Stimulated activated naive B cell treated with anti-CD40 and anti-IgM and Interleukin-4, amounts not matched to agents 10 μg/mL and 1 μg/mL and 100 μg/mL, for 72 hours (primary cell): ENCODE measurements at regions not wholly inside any gene's neighbourhood (a gene's known extent, or its start where the extent isn't known, plus 50 kb on each side); places are given as distances from the start of the nearest gene placed in this dataset.

Experiments
- ATAC-seq, 2 donors: fragments of 150-1000 bp; cut with Tn5 transposase; replicated peaks; 2 replicates each; pipeline ENCODE4 v1.10.0; 2021; ENCODE audit warnings: moderate library complexity in 1 of 2
- DNase-seq: peaks from one replicate; pipeline ENCODE4 v3.0.0; 2021
- H3K27ac Mint-ChIP-seq: one replicate; pipeline ENCODE4 v1.8.0; 2022; ENCODE audit warnings: mild to moderate bottlenecking, mixed read lengths
- H3K27me3 Mint-ChIP-seq, 2 donors: one replicate each; pipeline ENCODE4 v1.8.0; 2022; ENCODE audit warnings: mixed read lengths in 2 of 2
- H3K36me3 Mint-ChIP-seq, 2 donors: one replicate each; pipeline ENCODE4 v1.8.0; 2022; ENCODE audit warnings: mixed read lengths in 2 of 2, mild to moderate bottlenecking in 1 of 2
- H3K4me1 Mint-ChIP-seq, 2 donors: one replicate each; pipeline ENCODE4 v1.8.0; 2022; ENCODE audit warnings: mixed read lengths in 2 of 2, mild to moderate bottlenecking in 1 of 2
- H3K4me3 Mint-ChIP-seq, 2 donors: one replicate each; pipeline ENCODE4 v1.8.0; 2022; ENCODE audit warnings: mild to moderate bottlenecking in 2 of 2, mixed read lengths in 2 of 2, moderate library complexity in 1 of 2
- H3K9me3 Mint-ChIP-seq, 2 donors: one replicate each; pipeline ENCODE4 v1.8.0; 2022; ENCODE audit warnings: mixed read lengths in 2 of 2, mild to moderate bottlenecking in 1 of 2

- Mint-ChIP-seq H3K4me1 (no peaks in the 10 kb centered on the region), H3K9me3 (no peaks in the 10 kb centered on the region), H3K4me3 (no peak overlapping the region), H3K36me3 (no peaks in the 10 kb centered on the region), H3K27me3 (peaks cover 0 to 6% of the 10 kb centered on the region in 2 donors), H3K27ac (no peak overlapping the region)
- DNase-seq (no peak), ATAC-seq (no peak)
Observed at GRCh38 chr4:11724731-11725130, 296.0 kb upstream of the HS3ST1 start.

DNA sequence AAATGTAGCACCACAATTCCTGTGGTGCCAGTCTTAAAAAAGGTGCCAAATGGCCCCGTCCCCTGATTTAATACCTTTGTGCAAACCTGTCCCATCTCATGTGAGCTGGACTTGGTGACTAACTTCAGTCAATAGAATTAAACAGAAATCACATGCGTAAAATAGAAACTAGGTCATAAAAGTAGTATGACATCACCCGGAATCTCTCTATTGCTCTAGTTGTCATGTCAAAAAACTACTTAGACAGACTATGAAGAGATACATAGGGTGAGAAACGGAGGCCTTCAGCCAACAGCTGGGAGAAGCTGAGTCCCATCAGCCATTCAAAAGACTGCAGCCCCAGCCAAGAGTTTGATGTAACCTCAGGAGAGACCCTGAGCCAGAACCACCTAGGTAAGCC is 293.5 kb upstream of the HS3ST1 start:
- Mint-ChIP-seq H3K4me3 (no peak overlapping the region), H3K4me1 (no peaks in the 10 kb centered on the region), H3K27ac (no peak overlapping the region), H3K36me3 (peaks cover 0 to 2% of the 10 kb centered on the region in 2 donors), H3K9me3 (peaks cover 3 to 4% of the 10 kb centered on the region in 2 donors), H3K27me3 (peaks cover 5 to 11% of the 10 kb centered on the region in 2 donors)
- ATAC-seq (no peak), DNase-seq (no peak)

GRCh38 chr4:11720292-11720691 is 291.6 kb upstream of the HS3ST1 start:
- no peak overlapping the region for H3K27ac Mint-ChIP-seq
- no peaks in the 10 kb centered on the region for H3K4me1 Mint-ChIP-seq

GRCh38 chr4:11719879-11720278 is 291.2 kb upstream of the HS3ST1 start:
- H3K4me3 Mint-ChIP-seq, result no peak overlapping the region
- H3K27me3 Mint-ChIP-seq, result peaks cover 5 to 11% of the 10 kb centered on the region in 2 donors
- H3K9me3 Mint-ChIP-seq, result peaks cover 3 to 4% of the 10 kb centered on the region in 2 donors
- no peak for DNase-seq
- no peak for ATAC-seq
- no peaks in the 10 kb centered on the region for H3K4me1 Mint-ChIP-seq
- peaks cover 0 to 2% of the 10 kb centered on the region in 2 donors for H3K36me3 Mint-ChIP-seq
- no peak overlapping the region for H3K27ac Mint-ChIP-seq

More at GRCh38 chr4:11720292-11720691, 291.6 kb upstream of the HS3ST1 start:
- ATAC-seq, result peak in 1 of 2 donors; percentile 52
- Mint-ChIP-seq H3K27me3 (peaks cover 5 to 11% of the 10 kb centered on the region in 2 donors), H3K9me3 (peaks cover 3 to 4% of the 10 kb centered on the region in 2 donors), H3K4me3 (no peak overlapping the region), H3K36me3 (peaks cover 0 to 2% of the 10 kb centered on the region in 2 donors)
- no peak for DNase-seq

GRCh38 chr4:11715753-11716521 is 287.2 kb upstream of the HS3ST1 start:
- Mint-ChIP-seq H3K36me3 (peaks cover 0 to 2% of the 10 kb centered on the region in 2 donors), H3K27me3 (peaks cover 7 to 9% of the 10 kb centered on the region in 2 donors), H3K4me3 (no peak overlapping the region), H3K27ac (no peak overlapping the region), H3K9me3 (peaks cover 3 to 4% of the 10 kb centered on the region in 2 donors), H3K4me1 (no peaks in the 10 kb centered on the region)
- ATAC-seq (no peak), DNase-seq (no peak)

DNA sequence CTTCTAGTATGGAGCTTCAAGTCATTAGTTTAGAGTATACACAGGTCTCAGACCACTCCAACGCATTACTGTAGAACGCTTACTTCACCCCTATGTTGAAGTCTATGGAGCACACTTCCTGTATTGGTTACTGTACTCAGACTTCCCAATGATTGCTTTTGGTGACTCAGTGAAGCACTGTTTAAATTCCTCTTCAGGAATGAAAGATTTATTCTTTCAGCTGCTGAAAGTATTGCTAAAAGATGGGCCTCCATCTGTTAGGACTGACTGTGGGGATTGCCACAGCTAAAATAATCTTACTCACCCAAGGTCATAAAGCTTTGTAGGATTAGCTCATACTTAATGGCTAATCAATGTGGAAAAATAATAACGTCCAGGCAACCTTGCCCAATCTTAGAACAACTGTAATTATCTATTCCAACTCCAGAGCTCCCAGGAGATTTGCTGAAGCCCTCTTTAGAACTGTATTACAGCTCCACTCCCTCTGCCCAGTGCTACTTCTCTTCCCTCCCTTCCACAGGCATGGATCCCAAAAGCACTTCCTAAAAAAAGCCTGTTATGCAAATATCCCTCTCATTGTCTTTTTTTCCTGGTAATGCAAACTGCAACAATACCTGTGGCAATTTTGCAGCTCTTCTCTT is 281.9 kb upstream of the HS3ST1 start:
- DNase-seq (no peak), ATAC-seq (no peak)
- Mint-ChIP-seq H3K27me3 (peaks cover 14 to 18% of the 10 kb centered on the region in 2 donors), H3K36me3 (no peaks in the 10 kb centered on the region), H3K9me3 (peaks cover 0 to 9% of the 10 kb centered on the region in 2 donors), H3K27ac (no peak overlapping the region), H3K4me1 (no peaks in the 10 kb centered on the region), H3K4me3 (no peak overlapping the region)

DNA sequence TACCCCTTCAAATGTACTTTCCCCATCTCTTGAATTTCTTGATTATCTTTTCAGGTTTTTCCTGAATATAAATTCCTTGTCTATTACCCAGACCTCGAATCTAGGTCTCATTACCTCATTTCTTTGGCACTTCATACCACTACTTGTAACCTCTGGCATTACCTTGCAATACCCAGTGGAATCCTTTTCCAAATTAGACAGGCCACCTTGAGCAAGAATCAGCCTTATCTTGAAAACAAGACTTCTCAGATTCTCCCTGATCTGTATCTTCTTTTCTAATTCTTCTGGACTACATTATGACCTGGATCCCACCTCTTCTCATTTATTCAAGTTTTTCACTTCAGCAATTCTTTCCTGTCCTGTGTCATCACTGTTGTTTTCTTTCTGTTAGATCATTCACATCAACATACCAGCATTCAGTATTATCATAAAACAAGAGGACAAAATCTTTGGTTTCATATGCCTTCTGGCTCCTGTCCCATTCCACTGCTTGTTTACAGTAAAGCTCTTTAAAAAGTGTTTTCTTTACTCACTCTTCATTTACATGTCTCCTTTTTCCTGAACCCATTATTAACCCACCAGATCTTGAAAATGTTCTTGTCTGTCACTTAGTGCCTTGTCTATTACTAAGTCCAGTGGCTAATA is 275.6 kb upstream of the HS3ST1 start:
- no peak for DNase-seq
- Mint-ChIP-seq H3K36me3 (no peaks in the 10 kb centered on the region), H3K27ac (no peak overlapping the region), H3K4me3 (no peak overlapping the region), H3K9me3 (peaks cover 0 to 9% of the 10 kb centered on the region in 2 donors), H3K4me1 (no peaks in the 10 kb centered on the region), H3K27me3 (peaks cover 8 to 10% of the 10 kb centered on the region in 2 donors)
- no peak for ATAC-seq

GRCh38 chr4:11702886-11703557 is 274.3 kb upstream of the HS3ST1 start:
- H3K9me3 Mint-ChIP-seq, result peaks cover 0 to 3% of the 10 kb centered on the region in 2 donors
- H3K4me1 Mint-ChIP-seq, result no peaks in the 10 kb centered on the region
- no peak overlapping the region for H3K27ac Mint-ChIP-seq
- no peaks in the 10 kb centered on the region for H3K36me3 Mint-ChIP-seq
- no peak overlapping the region for H3K4me3 Mint-ChIP-seq
- no peak for ATAC-seq
- no peak for DNase-seq
- no peaks in the 10 kb centered on the region for H3K27me3 Mint-ChIP-seq

GRCh38 chr4:11701966-11702725 is 273.5 kb upstream of the HS3ST1 start:
- no peak for DNase-seq
- Mint-ChIP-seq H3K27ac (no peak overlapping the region), H3K36me3 (no peaks in the 10 kb centered on the region), H3K27me3 (no peaks in the 10 kb centered on the region), H3K4me1 (no peaks in the 10 kb centered on the region), H3K4me3 (no peak overlapping the region), H3K9me3 (no peaks in the 10 kb centered on the region)
- no peak for ATAC-seq

- Mint-ChIP-seq H3K4me3 (no peak overlapping the region), H3K27me3 (no peaks in the 10 kb centered on the region), H3K27ac (no peak overlapping the region), H3K4me1 (no peaks in the 10 kb centered on the region), H3K9me3 (no peaks in the 10 kb centered on the region), H3K36me3 (no peaks in the 10 kb centered on the region)
- ATAC-seq (no peak), DNase-seq (no peak)
Observed at GRCh38 chr4:11700751-11701226, 272.1 kb upstream of the HS3ST1 start.

DNA sequence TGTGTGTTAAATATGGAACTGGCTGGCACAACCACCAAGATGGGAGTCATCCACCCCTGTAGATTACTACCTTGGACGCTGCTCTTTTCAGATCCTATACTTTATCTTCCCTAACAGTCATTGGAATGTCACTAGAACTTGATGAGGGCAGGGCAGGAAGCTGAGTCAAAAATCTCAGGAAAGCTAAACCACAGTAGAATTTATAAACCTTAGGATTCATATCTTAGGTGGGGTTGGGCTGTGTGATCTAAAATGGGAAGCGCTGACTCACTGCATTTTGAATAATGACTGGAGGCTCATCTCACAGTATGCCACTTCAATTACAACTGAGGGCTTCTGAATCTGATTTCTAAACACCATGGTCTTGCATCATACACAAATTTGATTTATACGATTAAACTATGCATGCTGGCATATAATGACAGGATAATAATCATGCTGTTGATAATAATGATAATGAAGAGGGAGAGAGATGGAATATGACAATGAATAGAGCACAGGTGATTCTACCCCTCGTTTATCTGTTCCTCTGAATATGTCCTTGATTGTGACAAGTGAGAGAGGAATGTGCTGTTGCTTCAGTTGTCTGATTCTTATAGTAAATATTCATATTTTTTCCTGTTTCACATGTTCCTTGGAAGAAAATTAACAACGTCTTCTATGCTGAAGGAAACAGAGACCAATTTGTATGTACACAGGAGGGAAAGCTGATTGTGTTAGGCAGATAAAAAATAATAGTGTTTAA is 270.3 kb upstream of the HS3ST1 start:
- Mint-ChIP-seq H3K27me3 (no peaks in the 10 kb centered on the region), H3K9me3 (no peaks in the 10 kb centered on the region), H3K4me3 (no peak overlapping the region), H3K4me1 (no peaks in the 10 kb centered on the region), H3K27ac (no peak overlapping the region), H3K36me3 (no peaks in the 10 kb centered on the region)
- DNase-seq (no peak), ATAC-seq (no peak)

DNA sequence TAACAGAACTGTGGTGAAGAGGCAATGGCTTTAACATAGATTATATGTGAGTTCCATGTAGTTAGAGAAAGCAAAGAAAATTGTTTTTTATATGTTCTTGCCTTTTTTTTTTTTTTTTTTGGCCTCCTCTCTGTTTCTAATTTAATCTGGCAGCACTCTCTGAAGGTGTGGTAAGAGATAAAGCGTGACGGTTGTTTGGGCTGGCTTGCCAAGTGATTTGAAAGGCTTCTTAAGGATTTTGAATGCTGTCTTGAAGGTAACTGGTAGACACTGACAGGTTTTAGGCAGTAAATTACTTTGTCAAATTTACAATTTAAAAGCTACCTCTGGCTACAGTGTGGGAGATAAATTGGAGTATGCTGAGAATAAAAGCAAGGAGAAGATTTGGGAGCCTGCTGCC is 269.3 kb upstream of the HS3ST1 start:
- peaks cover 4% of the 10 kb centered on the region in 2 donors for H3K9me3 Mint-ChIP-seq
- no peaks in the 10 kb centered on the region for H3K27me3 Mint-ChIP-seq
- DNase-seq (no peak), ATAC-seq (no peak)
- H3K27ac Mint-ChIP-seq, result no peak overlapping the region
- no peaks in the 10 kb centered on the region for H3K4me1 Mint-ChIP-seq
- peaks cover 4% of the 10 kb centered on the region in 2 donors for H3K36me3 Mint-ChIP-seq
- H3K4me3 Mint-ChIP-seq, result no peak overlapping the region

DNA sequence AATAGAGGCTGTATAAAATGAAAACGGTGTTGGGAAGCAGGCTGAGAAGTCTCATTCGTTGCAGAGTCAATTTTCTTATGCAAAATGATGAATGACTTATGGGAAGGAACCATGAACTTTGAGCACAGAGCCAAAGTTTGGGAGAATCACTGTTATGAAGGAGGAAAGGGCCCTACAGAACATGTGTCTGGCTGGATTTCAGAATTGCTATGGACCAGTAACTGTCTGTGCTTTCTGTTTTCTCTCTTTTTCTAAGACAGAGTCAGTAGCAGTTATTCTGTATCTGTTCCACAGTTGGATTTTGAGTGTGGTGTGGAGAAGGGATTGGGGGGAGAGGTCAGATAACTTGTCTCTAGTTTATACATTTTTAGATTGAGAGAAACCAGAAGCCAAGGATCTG is 265.0 kb upstream of the HS3ST1 start:
- DNase-seq (no peak), ATAC-seq (no peak)
- Mint-ChIP-seq H3K36me3 (peaks cover 4% of the 10 kb centered on the region in 2 donors), H3K27ac (no peak overlapping the region), H3K27me3 (peaks cover 0 to 4% of the 10 kb centered on the region in 2 donors), H3K9me3 (peaks cover 4 to 8% of the 10 kb centered on the region in 2 donors), H3K4me1 (no peaks in the 10 kb centered on the region), H3K4me3 (no peak overlapping the region)
